ENCODE measurements at regions not wholly inside any gene's neighbourhood (a gene's known extent, or its start where the extent isn't known, plus 50 kb on each side); places are given as distances from the start of the nearest gene placed in this dataset.
"Not testable (repeated sequence)": the region's sequence is repeated elsewhere in the genome, so short reads cannot be mapped to it uniquely, and the experiment has no call there.

- DNase-seq (ENCODE audit: low spot score), result no peak
Observed at GRCh38 chr3:65172209-65172608, 484.4 kb upstream of the ADAMTS9 start.

DNA sequence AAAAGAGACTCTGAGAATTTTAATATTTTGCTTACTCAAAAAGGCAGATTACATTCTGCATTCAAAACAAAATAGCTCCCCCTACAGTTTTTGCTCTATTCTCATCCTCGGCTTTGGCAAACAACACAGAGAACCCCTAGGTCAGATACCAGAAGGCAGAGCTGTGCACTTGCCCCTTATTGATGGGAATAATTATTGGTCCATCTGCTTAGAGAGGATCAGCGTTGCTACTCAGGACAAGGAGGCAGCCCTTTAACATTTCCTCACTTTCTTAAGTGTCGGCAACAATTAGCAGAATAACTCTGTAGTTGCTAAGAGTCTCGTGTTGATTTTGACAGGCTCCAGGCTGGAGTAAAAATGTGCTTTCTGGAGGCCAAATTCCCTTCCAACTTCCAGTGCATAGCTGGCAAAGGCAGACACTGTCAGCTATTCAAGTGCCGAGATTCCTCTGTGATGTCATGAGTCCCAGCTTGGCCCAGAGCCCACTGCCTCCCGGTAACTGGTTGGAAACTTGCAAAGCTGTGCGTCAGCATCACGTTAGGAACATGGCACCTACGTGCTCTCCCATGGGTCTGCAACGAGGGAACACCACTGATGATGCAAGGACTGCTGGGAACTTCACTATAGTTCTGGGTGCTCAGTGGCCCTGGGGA lies 482.7 kb upstream of the ADAMTS9 start:
- DNase-seq (ENCODE audit: low spot score), result peak; percentile 50

GRCh38 chr3:65169961-65170360 lies 482.2 kb upstream of the ADAMTS9 start:
- DNase-seq (ENCODE audit: low spot score), result no peak

DNA sequence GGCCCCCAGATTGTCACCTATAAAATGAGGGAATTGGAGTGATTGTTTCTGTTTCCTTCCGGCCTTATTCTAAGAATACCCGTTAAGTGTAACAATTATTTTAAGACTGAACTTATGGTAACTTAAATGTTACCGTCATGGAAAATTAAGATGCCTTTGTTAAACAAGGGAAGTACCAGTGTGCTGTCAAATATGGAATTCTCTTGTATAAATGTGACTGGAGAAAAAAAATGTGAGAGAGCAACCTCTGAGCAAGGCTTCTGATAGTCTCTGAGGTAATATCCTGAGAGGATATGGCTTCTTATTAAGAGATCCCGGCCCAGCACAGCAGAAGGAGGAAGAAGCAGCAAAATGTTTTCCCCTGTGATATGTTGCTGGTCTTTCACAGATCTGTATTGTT lies 480.7 kb upstream of the ADAMTS9 start:
- no peak for DNase-seq (ENCODE audit: low spot score)

DNA sequence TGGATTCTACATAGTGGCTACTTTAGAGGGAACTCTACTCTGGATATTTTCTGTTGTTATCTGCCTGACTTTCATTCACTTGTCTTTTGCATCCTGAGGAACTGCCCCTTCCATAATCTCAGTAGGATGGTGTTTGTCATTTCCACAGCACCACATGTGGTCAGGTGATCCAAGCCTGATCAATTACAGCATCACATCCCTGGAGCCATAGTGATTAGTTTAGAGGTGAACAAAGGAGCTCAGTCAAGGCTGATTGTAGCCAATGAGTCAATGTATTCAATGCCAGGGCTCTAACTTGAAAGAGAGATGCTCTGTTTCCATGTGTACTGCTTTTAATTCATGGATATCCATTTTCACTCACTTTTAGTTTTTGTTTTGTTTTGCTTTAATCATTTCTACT lies 478.7 kb upstream of the ADAMTS9 start:
- DNase-seq (ENCODE audit: low spot score), result no peak

GRCh38 chr3:65158023-65158422 lies 470.2 kb upstream of the ADAMTS9 start:
- no peak for DNase-seq (ENCODE audit: low spot score)

DNA sequence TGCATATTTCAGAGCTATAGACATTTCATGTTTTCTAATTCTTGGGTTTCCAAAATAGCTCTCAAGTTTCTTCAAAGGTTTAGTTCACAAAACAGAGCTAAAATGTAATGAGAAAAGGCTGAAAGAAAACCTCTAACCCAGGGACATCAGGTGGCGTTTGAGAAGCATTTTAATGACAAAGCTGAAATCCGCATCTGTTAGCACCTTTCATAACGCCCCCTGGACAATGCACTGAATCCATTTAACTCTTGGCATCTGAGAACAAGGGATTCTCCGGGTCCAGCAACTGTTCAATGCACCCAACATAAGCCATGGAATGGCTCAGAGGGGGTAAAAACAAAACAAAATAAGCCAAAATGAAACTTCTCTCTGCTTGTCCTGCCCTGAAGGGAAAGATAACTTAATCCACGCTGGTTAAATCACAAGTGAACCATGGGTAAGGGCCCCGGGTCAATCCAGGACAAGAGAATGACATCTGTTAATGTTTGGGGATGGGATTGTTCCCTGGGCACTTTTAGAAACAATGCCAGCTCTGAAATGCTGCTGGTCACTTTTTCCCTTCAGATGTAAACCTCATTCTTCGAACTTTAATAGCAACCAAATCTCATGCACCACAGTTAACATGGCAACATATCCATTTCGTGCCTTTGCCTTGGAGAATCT lies 466.2 kb upstream of the ADAMTS9 start:
- DNase-seq (ENCODE audit: low spot score), result no peak

GRCh38 chr3:65151666-65152065 lies 463.9 kb upstream of the ADAMTS9 start:
- DNase-seq (ENCODE audit: low spot score), result no peak

- no peak for DNase-seq (ENCODE audit: low spot score)
Observed at GRCh38 chr3:65149877-65150276, 462.1 kb upstream of the ADAMTS9 start.

- DNase-seq (ENCODE audit: low spot score), result no peak
Observed at GRCh38 chr3:65148687-65149086, 460.9 kb upstream of the ADAMTS9 start.

GRCh38 chr3:65146179-65146578 lies 458.4 kb upstream of the ADAMTS9 start:
- DNase-seq (ENCODE audit: low spot score), result no peak

GRCh38 chr3:65145680-65146079 lies 457.9 kb upstream of the ADAMTS9 start:
- DNase-seq (ENCODE audit: low spot score), result no peak

GRCh38 chr3:65144791-65145351 lies 457.1 kb upstream of the ADAMTS9 start:
- DNase-seq (ENCODE audit: low spot score), result no peak

- no peak for DNase-seq (ENCODE audit: low spot score)
Observed at GRCh38 chr3:65142456-65142855, 454.7 kb upstream of the ADAMTS9 start.

GRCh38 chr3:65138556-65138955 lies 450.8 kb upstream of the ADAMTS9 start:
- no peak for DNase-seq (ENCODE audit: low spot score)

GRCh38 chr3:65133752-65134151 lies 446.0 kb upstream of the ADAMTS9 start:
- peak; percentile 5 for DNase-seq (ENCODE audit: low spot score)

DNA sequence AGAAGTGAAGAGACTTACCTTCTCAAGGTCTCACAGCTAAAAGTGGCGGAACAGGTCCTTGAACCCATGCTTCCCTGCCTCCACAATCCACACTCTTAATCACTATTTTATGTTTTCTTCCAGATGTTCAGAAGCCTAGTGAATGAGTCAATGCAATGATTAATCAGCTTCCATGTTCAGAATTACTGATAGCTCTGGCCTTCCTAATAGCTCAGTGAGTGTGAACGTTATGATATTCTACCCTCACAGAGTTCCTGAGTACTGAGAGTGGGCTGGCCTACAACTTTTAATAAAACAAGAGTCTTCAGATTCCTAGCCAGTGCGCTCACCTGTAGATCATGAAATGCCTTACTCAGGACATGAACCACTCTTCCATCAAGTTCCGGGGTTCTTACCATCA lies 443.0 kb upstream of the ADAMTS9 start:
- DNase-seq (ENCODE audit: low spot score), result no peak

GRCh38 chr3:65128346-65128745 lies 440.5 kb upstream of the ADAMTS9 start:
- DNase-seq (ENCODE audit: low spot score), result no peak

DNA sequence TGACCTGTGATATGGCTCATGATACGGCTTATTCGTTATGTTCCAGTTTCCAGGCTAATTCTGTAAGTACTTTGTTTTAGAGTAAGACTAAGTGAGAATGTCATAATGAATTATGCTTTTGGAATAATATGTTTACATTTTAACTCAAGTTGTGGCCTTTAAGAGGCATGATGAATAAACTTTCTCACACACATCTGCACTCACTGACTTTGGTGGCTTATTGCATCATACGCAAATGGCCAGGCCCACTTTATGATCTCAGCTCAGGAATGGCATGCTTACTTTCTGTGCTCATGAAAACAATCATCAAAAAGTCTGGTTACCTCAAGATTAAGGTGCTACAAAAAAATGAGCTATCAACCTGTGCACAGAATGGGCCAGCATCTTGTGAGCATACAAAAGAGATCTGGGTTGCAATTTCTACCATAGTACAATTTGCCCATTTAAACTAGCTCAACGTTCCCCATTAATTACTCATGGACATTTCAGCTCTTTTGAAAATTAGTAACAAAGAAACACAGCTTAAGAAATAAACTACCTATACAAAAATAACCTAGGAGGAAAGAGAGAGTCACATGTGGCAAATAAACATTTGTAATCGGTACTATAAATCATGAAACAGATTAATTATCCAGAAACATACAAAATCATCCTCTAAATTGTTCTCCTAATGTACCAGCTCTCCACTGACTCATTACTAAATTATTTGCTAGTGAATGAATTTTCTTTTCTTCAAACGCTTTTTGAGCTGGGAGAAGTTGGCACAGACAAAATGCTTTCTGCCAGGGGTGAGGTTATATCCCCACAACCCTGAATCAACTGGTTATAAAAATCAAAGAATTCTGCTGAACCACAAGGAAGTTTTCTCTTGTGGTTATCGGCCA lies 439.0 kb upstream of the ADAMTS9 start:
- DNase-seq (ENCODE audit: low spot score), result no peak

DNA sequence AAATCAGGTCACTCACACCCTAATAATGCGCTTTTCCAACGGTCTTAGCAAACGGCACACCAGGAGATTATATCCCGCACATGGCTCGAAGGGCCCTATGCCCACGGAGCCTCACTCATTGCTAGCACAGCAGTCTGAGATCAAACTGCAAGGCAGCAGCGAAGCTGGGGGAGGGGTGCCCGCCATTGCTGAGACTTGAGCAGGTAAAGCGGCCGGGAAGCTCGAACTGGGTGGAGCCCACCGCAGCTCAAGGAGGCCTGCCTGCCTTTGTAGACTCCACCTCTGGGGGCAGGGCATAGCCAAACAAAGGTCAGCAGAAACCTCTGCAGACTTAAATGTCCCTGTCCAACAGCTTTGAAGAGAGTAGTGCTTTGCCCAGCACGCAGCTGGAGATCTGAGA lies 432.4 kb upstream of the ADAMTS9 start:
- DNase-seq (ENCODE audit: low spot score), result not testable (repeated sequence)

GRCh38 chr3:65118912-65119499 lies 431.2 kb upstream of the ADAMTS9 start:
- no peak for DNase-seq (ENCODE audit: low spot score)

GRCh38 chr3:65114041-65114440 lies 426.2 kb upstream of the ADAMTS9 start:
- no peak for DNase-seq (ENCODE audit: low spot score)
